Mucosa of descending colon (tissue), 3 donors: ENCODE measurements at regions not wholly inside any gene's neighbourhood (a gene's known extent, or its start where the extent isn't known, plus 50 kb on each side); places are given as distances from the start of the nearest gene placed in this dataset.
A peak's percentile ranks its signal among the peaks of the same experiment; 100 is the strongest.
"Not testable (repeated sequence)": the region's sequence is repeated elsewhere in the genome, so short reads cannot be mapped to it uniquely, and the experiment has no call there.

ENCODE experiments used
- ATAC-seq: fragments of 200-7000 bp; cut with Tn5 transposase; one replicate; pipeline ENCODE4 v1.9.1; 2020; ENCODE audit warnings: mild to moderate bottlenecking, moderate library complexity
- DNase-seq, 3 donors: peaks; one replicate each; pipeline ENCODE4 v3.0.0-alpha.2; 2020
- H3K36me3 ChIP-seq: fragments of 200-600 bp; one replicate; pipeline ENCODE4 v1.8.0; 2021; ENCODE audit warnings: low read depth, mild to moderate bottlenecking
- H3K4me1 ChIP-seq: fragments of 200-600 bp; one replicate; pipeline ENCODE4 v1.8.0; 2021; ENCODE audit warnings: low read depth, mild to moderate bottlenecking
- H3K4me3 ChIP-seq: fragments of 200-600 bp; one replicate; pipeline ENCODE4 v1.8.0; 2021; ENCODE audit warnings: mild to moderate bottlenecking
- H3K9me3 ChIP-seq: fragments of 200-600 bp; one replicate; pipeline ENCODE4 v1.8.0; 2021; ENCODE audit warnings: mild to moderate bottlenecking
- CTCF ChIP-seq: fragments of 200-600 bp; IDR thresholded peaks from one replicate; pipeline ENCODE4 v1.8.0; 2022; ENCODE audit warnings: antibody characterized with exemption, mild to moderate bottlenecking
- intact Hi-C, 2 donors: fragments of 100-400 bp; cut with DNase I in 1 of 2; cut with micrococcal nuclease in 1 of 2; formaldehyde crosslinking; loops; one replicate each; pipeline versions ENCODE4 v1.11.0 to v1.11.1; 2022; cut with DNase I, micrococcal nuclease
- donor health status: DM: no; HTN: no; CAD: no; lungs with moderate emphysema.
- donor health status: DM: no; HTN: no; CAD: no.
- donor health status: DM: no; HTN: yes; CAD: no.

GRCh38 chr2:195238826-195239225 is 418.2 kb upstream of the SLC39A10 start:
- intact Hi-C loops = no loop called here
- DNase-seq (no peak), ATAC-seq (no peak)
- Histone ChIP-seq H3K4me1 (no peaks in the 10 kb centered on the region), H3K36me3 (no peaks in the 10 kb centered on the region), H3K9me3 (no peaks in the 10 kb centered on the region), H3K4me3 (no peak overlapping the region)
- no peak for TF ChIP-seq CTCF

- DNase-seq (no peak), ATAC-seq (no peak)
- no peak for TF ChIP-seq CTCF
- Histone ChIP-seq H3K9me3 (no peaks in the 10 kb centered on the region), H3K4me3 (no peak overlapping the region), H3K4me1 (no peaks in the 10 kb centered on the region), H3K36me3 (no peaks in the 10 kb centered on the region)
- intact Hi-C loops = no loop called here
These were observed 418.6 kb upstream of the SLC39A10 start for GRCh38 chr2:195238379-195238778.

- H3K4me1 ChIP-seq, H3K9me3 ChIP-seq, H3K4me3 ChIP-seq, H3K36me3 ChIP-seq, intact Hi-C loops, ATAC-seq: not testable (repeated sequence)
- DNase-seq = peak in 1 of 3 donors; percentile 22
These were observed 428.5 kb upstream of the SLC39A10 start for GRCh38 chr2:195228547-195228946.

GRCh38 chr2:195214072-195214471 is 443.0 kb upstream of the SLC39A10 start:
- DNase-seq = no peak
- Histone ChIP-seq H3K36me3 (no peaks in the 10 kb centered on the region), H3K9me3 (no peaks in the 10 kb centered on the region), H3K4me1 (no peaks in the 10 kb centered on the region), H3K4me3 (no peak overlapping the region)
- TF ChIP-seq CTCF = no peak
- no peak for ATAC-seq
- intact Hi-C loops = no loop called here

GRCh38 chr2:195212586-195212985 is 444.4 kb upstream of the SLC39A10 start:
- intact Hi-C loops = no loop called here
- ATAC-seq = no peak
- no peaks in the 10 kb centered on the region for H3K4me1 ChIP-seq

GRCh38 chr2:195202163-195202845 is 454.7 kb upstream of the SLC39A10 start:
- H3K9me3 ChIP-seq = no peaks in the 10 kb centered on the region
- H3K4me1 ChIP-seq = no peaks in the 10 kb centered on the region
- H3K4me3 ChIP-seq = no peak overlapping the region
- intact Hi-C loops = no loop called here
- ATAC-seq (no peak), DNase-seq (no peak)
- TF ChIP-seq CTCF = no peak
- no peaks in the 10 kb centered on the region for H3K36me3 ChIP-seq

More at GRCh38 chr2:195212586-195212985, 444.4 kb upstream of the SLC39A10 start:
- Histone ChIP-seq H3K36me3 (no peaks in the 10 kb centered on the region), H3K4me3 (no peak overlapping the region), H3K9me3 (no peaks in the 10 kb centered on the region)
- TF ChIP-seq CTCF = no peak
- no peak for DNase-seq
